H1 (cell line): ENCODE measurements at regions not wholly inside any gene's neighbourhood (a gene's known extent, or its start where the extent isn't known, plus 50 kb on each side); places are given as distances from the start of the nearest gene placed in this dataset.

ENCODE experiments used
- BRCA1 ChIP-seq: IDR thresholded peaks from 2 replicates; pipeline ENCODE4 v1.6.1; 2012; ENCODE audit warnings: low read depth, low read length, improper control_type of control experiment
- GABPA ChIP-seq: IDR thresholded peaks from 2 replicates; pipeline ENCODE4 v1.6.1; 2011; ENCODE audit warnings: mild to moderate bottlenecking, low read length, moderate library complexity, borderline replicate concordance; ENCODE audit not compliant: insufficient read depth
- RXRA ChIP-seq: IDR thresholded peaks from 2 replicates; pipeline ENCODE4 v1.6.1; 2011; ENCODE audit warnings: low read depth, mild to moderate bottlenecking, low read length, moderate library complexity; ENCODE audit not compliant: insufficient read depth
- TCF12 ChIP-seq: IDR thresholded peaks from 2 replicates; pipeline ENCODE4 v1.6.1; 2011; ENCODE audit warnings: low read depth, mild to moderate bottlenecking, low read length

GRCh38 chr4:158314756-158315487 is 104.6 kb downstream of the TMEM144 start (continued):
- no peak for TF ChIP-seq TCF12
- TF ChIP-seq BRCA1 = no peak
- no peak for TF ChIP-seq GABPA
- TF ChIP-seq RXRA = no peak
